Mammary epithelial cell (primary cell): ENCODE measurements at regions not wholly inside any gene's neighbourhood (a gene's known extent, or its start where the extent isn't known, plus 50 kb on each side); places are given as distances from the start of the nearest gene placed in this dataset.
"Not testable (repeated sequence)": the region's sequence is repeated elsewhere in the genome, so short reads cannot be mapped to it uniquely, and the experiment has no call there.

ENCODE experiments used
- CTCF ChIP-seq, 2 donors: IDR thresholded peaks in 1 of 2; conservative IDR thresholded peaks in 1 of 2; 2 replicates each; pipeline ENCODE4 v1.5.1; 2011 to 2012; ENCODE audit warnings: inconsistent platforms in 2 of 2, low read length in 2 of 2, mild to moderate bottlenecking in 2 of 2, control low read depth in 1 of 2, low read depth in 1 of 2; ENCODE audit not compliant: insufficient read depth in 1 of 2; ENCODE audit errors: extremely low read depth in 1 of 2
- EZH2 ChIP-seq: IDR thresholded peaks from 2 replicates; pipeline ENCODE4 v1.6.1; 2012; ENCODE audit warnings: low read length, inconsistent platforms, borderline replicate concordance

- TF ChIP-seq CTCF (conservative IDR thresholded peaks at IDR 0.05 in 1 of 2, IDR thresholded peaks at IDR 0.05 in 1 of 2; ENCODE audit: extremely low read depth in 1 of 2, insufficient read depth in 1 of 2, low read depth in 1 of 2, low read length in 2 of 2); EZH2: not testable (repeated sequence)
Measured at GRCh38 chr2:87518066-87518465, 229.8 kb upstream of the PLGLB2 start.
